Keratinocyte (primary cell): ENCODE measurements at regions not wholly inside any gene's neighbourhood (a gene's known extent, or its start where the extent isn't known, plus 50 kb on each side); places are given as distances from the start of the nearest gene placed in this dataset.

ENCODE experiments used
- DNase-seq: peaks from one replicate; pipeline ENCODE4 v3.0.0-alpha.2; 2011; ENCODE audit warnings: low read depth, missing footprints, low spot score
- FAIRE-seq: peaks from 2 replicates; lab custom pipeline; 2011; peaks lifted over from hg19 to GRCh38; lab: Jason Lieb, UNC
- H2AFZ ChIP-seq: 2 replicates; pipeline ENCODE4 v1.6.0; 2012; ENCODE audit warnings: low read length, control low read depth, inconsistent platforms; ENCODE audit not compliant: control insufficient read depth
- H3K27ac ChIP-seq: 2 replicates; pipeline ENCODE4 v1.5.1; 2011; ENCODE audit warnings: low read length; ENCODE audit not compliant: control insufficient read depth, insufficient read depth
- H3K27me3 ChIP-seq: 3 replicates; pipeline ENCODE4 v1.6.0; 2011; ENCODE audit warnings: low read length; ENCODE audit not compliant: control insufficient read depth, insufficient read depth; ENCODE audit errors: extremely low read depth
- H3K36me3 ChIP-seq, 2 experiments: 2 replicates in 1 of 2; 3 replicates in 1 of 2; pipeline ENCODE4 v1.5.1; 2011; ENCODE audit warnings: low read length in 2 of 2, mild to moderate bottlenecking in 1 of 2; ENCODE audit not compliant: control insufficient read depth in 2 of 2, insufficient read depth in 2 of 2; ENCODE audit errors: extremely low read depth in 1 of 2
- H3K4me1 ChIP-seq: 3 replicates; pipeline ENCODE4 v1.5.1; 2011; ENCODE audit warnings: low read length; ENCODE audit not compliant: control insufficient read depth, insufficient read depth; ENCODE audit errors: extremely low read depth
- H3K4me2 ChIP-seq: 3 replicates; pipeline ENCODE4 v1.6.0; 2011; ENCODE audit warnings: low read depth, low read length; ENCODE audit not compliant: control insufficient read depth, insufficient read depth; ENCODE audit errors: extremely low read depth
- H3K4me3 ChIP-seq, 3 experiments: fragments of 200-600 bp in 1 of 3; sonication (generic) in 1 of 3; 2 replicates in 2 of 3; 3 replicates in 1 of 3; pipeline ENCODE4 v1.5.1; 2011 to 2016; ENCODE audit warnings: low read length in 3 of 3, mild to moderate bottlenecking in 3 of 3, control low read depth in 2 of 3, inconsistent platforms in 1 of 3, low read depth in 1 of 3, mixed read lengths in 1 of 3, mixed run types in 1 of 3, moderate library complexity in 1 of 3; ENCODE audit not compliant: control insufficient read depth in 2 of 3, insufficient read depth in 2 of 3; ENCODE audit errors: extremely low read depth in 1 of 3
- H3K79me2 ChIP-seq: 2 replicates; pipeline ENCODE4 v1.6.0; 2012; ENCODE audit warnings: low read length; ENCODE audit not compliant: control insufficient read depth, insufficient read depth
- H3K9ac ChIP-seq: 3 replicates; pipeline ENCODE4 v1.6.0; 2011; ENCODE audit warnings: low read length; ENCODE audit not compliant: control insufficient read depth, insufficient read depth; ENCODE audit errors: extremely low read depth
- H3K9me1 ChIP-seq: 3 replicates; pipeline ENCODE4 v1.6.0; 2011; ENCODE audit warnings: low read length; ENCODE audit not compliant: control insufficient read depth, insufficient read depth; ENCODE audit errors: extremely low read depth
- H3K9me3 ChIP-seq: 2 replicates; pipeline ENCODE4 v1.5.1; 2012; ENCODE audit warnings: low read depth, low read length; ENCODE audit not compliant: control insufficient read depth
- H4K20me1 ChIP-seq: 3 replicates; pipeline ENCODE4 v1.6.0; 2011; ENCODE audit warnings: low read length; ENCODE audit not compliant: control insufficient read depth, insufficient read depth; ENCODE audit errors: extremely low read depth
- EZH2 ChIP-seq: IDR thresholded peaks from one replicate; pipeline ENCODE4 v1.6.1; 2012; ENCODE audit warnings: inconsistent platforms, mild to moderate bottlenecking, low read length, moderate library complexity
- dilution Hi-C: fragments of 300-500 bp; cut with MboI; formaldehyde crosslinking; loops from one replicate; pipeline ENCODE4 v1.7.0; 2020; ENCODE audit warnings: low sequenced_read_pairs; ENCODE audit not compliant: extremely low pct_ligation_motif_present
- TF ChIP-seq, protein P1 (sequence below), 3 experiments: IDR thresholded peaks in 1 of 3; conservative IDR thresholded peaks in 1 of 3; optimal IDR thresholded peaks in 1 of 3; 2 replicates in 2 of 3; 3 replicates in 1 of 3; pipeline versions ENCODE3 to v1.5.1; 2011; ENCODE audit warnings: low read length in 3 of 3, mild to moderate bottlenecking in 3 of 3, moderate library complexity in 2 of 3, control low read depth in 1 of 3, inconsistent platforms in 1 of 3; ENCODE audit not compliant: insufficient read depth in 2 of 3; ENCODE audit errors: extremely low read depth in 1 of 3

DNA sequence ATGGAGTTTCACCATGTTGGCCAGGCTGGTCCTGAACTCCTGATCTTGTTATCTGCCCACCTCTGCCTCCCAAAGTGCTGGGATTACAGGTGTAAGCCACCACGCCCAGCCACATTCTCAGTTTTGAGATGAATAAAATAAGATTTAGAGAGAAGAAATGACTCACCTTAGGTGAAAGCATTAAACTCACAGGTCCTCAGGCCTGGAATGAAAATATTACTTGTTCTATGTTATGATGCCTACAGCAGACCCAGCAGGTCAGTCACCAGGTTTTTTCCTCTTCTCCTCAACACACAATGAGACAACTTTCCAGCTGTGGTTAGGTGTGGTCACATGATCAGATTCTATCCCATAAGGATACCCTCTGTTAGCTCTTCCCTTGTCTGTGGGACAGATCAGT, 150.3 kb downstream of the C16orf95 start:
- no peak for FAIRE-seq
- no peak overlapping the region for H3K4me2 ChIP-seq
- dilution Hi-C loops, result no loop called here
- H3K4me1 ChIP-seq, result no peaks in the 10 kb centered on the region
- TF ChIP-seq EZH2, result no peak
- TF ChIP-seq, protein P1, sequence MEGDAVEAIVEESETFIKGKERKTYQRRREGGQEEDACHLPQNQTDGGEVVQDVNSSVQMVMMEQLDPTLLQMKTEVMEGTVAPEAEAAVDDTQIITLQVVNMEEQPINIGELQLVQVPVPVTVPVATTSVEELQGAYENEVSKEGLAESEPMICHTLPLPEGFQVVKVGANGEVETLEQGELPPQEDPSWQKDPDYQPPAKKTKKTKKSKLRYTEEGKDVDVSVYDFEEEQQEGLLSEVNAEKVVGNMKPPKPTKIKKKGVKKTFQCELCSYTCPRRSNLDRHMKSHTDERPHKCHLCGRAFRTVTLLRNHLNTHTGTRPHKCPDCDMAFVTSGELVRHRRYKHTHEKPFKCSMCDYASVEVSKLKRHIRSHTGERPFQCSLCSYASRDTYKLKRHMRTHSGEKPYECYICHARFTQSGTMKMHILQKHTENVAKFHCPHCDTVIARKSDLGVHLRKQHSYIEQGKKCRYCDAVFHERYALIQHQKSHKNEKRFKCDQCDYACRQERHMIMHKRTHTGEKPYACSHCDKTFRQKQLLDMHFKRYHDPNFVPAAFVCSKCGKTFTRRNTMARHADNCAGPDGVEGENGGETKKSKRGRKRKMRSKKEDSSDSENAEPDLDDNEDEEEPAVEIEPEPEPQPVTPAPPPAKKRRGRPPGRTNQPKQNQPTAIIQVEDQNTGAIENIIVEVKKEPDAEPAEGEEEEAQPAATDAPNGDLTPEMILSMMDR (optimal IDR thresholded peaks at IDR 0.05 in 1 of 3, IDR thresholded peaks at IDR 0.05 in 1 of 3, conservative IDR thresholded peaks at IDR 0.05 in 1 of 3; ENCODE audit: extremely low read depth in 1 of 3, insufficient read depth in 2 of 3, low read length in 3 of 3), result no peak
- H3K4me3 ChIP-seq, result no peak overlapping the region
- no peak overlapping the region for H2AFZ ChIP-seq
- no peaks in the 10 kb centered on the region for H3K9me1 ChIP-seq
- H3K9ac ChIP-seq, result no peak overlapping the region
- no peaks in the 10 kb centered on the region for H3K79me2 ChIP-seq
- H3K27ac ChIP-seq, result no peak overlapping the region
- DNase-seq, result no peak
- no peaks in the 10 kb centered on the region for H3K9me3 ChIP-seq
- H4K20me1 ChIP-seq, result no peaks in the 10 kb centered on the region
- no peaks in the 10 kb centered on the region for H3K36me3 ChIP-seq
- H3K27me3 ChIP-seq, result no peaks in the 10 kb centered on the region

DNA sequence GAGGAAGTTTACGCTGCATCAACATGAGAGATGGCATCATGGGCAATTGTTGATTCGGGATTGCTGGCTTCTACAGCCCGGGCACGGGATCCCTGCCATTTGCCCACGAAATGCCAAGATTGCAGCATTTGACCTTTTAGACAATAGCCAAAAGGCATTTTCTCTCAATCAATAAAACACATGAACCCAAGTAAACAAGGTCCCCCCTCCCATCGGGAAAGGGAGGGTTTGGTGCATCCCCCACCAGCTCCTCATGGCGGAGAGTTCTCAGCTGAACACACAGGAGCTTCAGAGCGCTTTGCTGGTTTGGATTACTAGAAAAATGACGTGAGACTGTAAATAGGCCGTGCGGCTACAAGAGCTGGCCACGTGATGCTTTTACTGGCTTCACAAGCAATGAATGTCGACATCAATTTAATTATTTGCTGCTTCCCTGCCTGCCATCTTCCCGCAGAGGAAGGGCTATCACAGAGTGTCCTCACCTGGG, 147.6 kb downstream of the C16orf95 start:
- TF ChIP-seq EZH2, result no peak
- TF ChIP-seq, protein P1 (optimal IDR thresholded peaks at IDR 0.05 in 1 of 3, IDR thresholded peaks at IDR 0.05 in 1 of 3, conservative IDR thresholded peaks at IDR 0.05 in 1 of 3; ENCODE audit: extremely low read depth in 1 of 3, insufficient read depth in 2 of 3, low read length in 3 of 3), result no peak
- no peaks in the 10 kb centered on the region for H3K9me1 ChIP-seq
- no peak overlapping the region for H3K4me3 ChIP-seq
- no peak overlapping the region for H3K27ac ChIP-seq
- no peak overlapping the region for H3K4me2 ChIP-seq
- no peak overlapping the region for H3K9ac ChIP-seq
- H3K36me3 ChIP-seq, result no peaks in the 10 kb centered on the region
- H4K20me1 ChIP-seq, result no peaks in the 10 kb centered on the region
- H3K9me3 ChIP-seq, result no peaks in the 10 kb centered on the region
- H3K4me1 ChIP-seq, result no peaks in the 10 kb centered on the region
- dilution Hi-C loops, result no loop called here
- no peaks in the 10 kb centered on the region for H3K27me3 ChIP-seq
- DNase-seq (no peak), FAIRE-seq (no peak)
- no peak overlapping the region for H2AFZ ChIP-seq
- no peaks in the 10 kb centered on the region for H3K79me2 ChIP-seq
